ENCODE measurements at regions not wholly inside any gene's neighbourhood (a gene's known extent, or its start where the extent isn't known, plus 50 kb on each side); places are given as distances from the start of the nearest gene placed in this dataset.

DNA sequence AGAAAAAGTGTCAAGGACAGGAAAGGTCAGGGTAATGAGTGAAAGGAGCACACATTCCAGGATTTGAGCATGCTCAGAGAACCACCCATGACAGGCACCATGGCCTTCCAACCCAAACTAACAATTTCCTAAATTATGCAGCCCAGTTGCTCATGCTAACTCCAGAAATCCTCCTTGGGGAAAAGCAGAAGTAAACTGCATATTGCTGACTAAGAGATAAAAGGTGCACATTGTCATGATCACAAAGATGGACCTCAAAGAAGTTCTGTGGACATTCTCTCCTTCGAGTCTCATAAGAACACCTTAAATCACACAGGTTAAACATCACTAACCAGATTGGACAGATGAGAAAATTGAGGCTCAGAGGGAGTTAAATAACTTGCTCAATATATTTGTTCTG, 97.6 kb upstream of the SLC25A36 start:
- TF ChIP-seq SUZ12 (IDR thresholded peaks at IDR 0.05) (no peak), NFRKB (IDR thresholded peaks at IDR 0.05) (no peak), FOXA1 (IDR thresholded peaks at IDR 0.05) (no peak), LEF1 (IDR thresholded peaks at IDR 0.05; ENCODE audit: borderline replicate concordance) (no peak), PKNOX1 (IDR thresholded peaks at IDR 0.05) (no peak), ELF4 (IDR thresholded peaks at IDR 0.05) (no peak), FOXM1 (IDR thresholded peaks at IDR 0.05; ENCODE audit: borderline replicate concordance) (no peak), ARNT (IDR thresholded peaks at IDR 0.05) (no peak)
